Hepatic stellate cell (primary cell): ENCODE measurements at regions not wholly inside any gene's neighbourhood (a gene's known extent, or its start where the extent isn't known, plus 50 kb on each side); places are given as distances from the start of the nearest gene placed in this dataset.

Experiments used
- DNase-seq: peaks from one replicate; pipeline ENCODE4 v3.0.0; 2011; ENCODE audit warnings: low spot score

- DNase-seq, result no peak
Observed at GRCh38 chr3:18774319-18775088, 349.4 kb upstream of the SATB1 start.

- no peak for DNase-seq
Observed at GRCh38 chr3:18772699-18773305, 347.7 kb upstream of the SATB1 start.

- DNase-seq, result no peak
Observed at GRCh38 chr3:18771931-18772330, 346.8 kb upstream of the SATB1 start.

GRCh38 chr3:18770800-18771199 is 345.7 kb upstream of the SATB1 start:
- DNase-seq, result no peak

GRCh38 chr3:18767756-18768303 is 342.7 kb upstream of the SATB1 start:
- DNase-seq, result no peak

DNA sequence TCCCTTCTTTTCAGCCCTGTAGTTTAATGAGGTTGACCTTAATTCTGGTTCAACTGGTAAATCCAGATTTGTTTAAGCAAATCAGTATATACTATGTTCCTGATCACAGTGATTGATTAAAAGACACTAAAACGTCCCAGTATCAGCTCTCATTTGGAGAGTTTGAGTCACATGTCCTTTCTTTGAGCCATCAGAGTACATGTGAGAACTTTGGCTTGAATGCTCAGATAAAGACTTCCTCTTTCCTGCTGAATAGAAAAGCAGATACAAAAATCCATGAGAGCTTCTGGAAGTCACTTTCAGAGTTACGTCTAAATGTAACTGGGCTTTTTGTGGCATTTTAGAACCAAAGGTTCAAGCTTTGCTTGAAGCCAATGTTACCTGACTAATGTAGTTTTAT is 341.8 kb upstream of the SATB1 start:
- no peak for DNase-seq

GRCh38 chr3:18765662-18766061 is 340.5 kb upstream of the SATB1 start:
- DNase-seq, result no peak

DNA sequence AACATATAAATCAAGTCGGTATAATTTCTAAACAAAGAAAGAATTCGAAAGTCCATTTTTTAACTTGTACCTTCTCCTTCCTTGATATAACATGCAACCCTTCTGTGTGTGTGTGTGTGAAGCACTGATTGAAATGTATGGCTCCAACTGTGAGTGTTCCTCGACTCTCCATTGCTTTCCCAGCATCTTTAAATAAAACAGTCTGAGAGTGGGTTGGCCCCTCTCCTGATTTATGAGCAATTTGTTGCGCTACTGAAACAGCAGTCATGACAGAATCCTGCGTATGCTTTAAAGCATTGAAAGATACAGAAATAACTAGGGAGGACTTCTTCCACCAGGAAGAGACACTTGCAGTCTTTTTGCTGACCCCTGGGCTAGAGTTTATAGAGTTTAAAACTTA is 340.0 kb upstream of the SATB1 start:
- DNase-seq, result no peak

- no peak for DNase-seq
Observed at GRCh38 chr3:18761530-18761929, 336.4 kb upstream of the SATB1 start.

GRCh38 chr3:18758047-18758704 is 333.0 kb upstream of the SATB1 start:
- no peak for DNase-seq

- no peak for DNase-seq
Observed at GRCh38 chr3:18757476-18757875, 332.3 kb upstream of the SATB1 start.

GRCh38 chr3:18752273-18752934 is 327.3 kb upstream of the SATB1 start:
- no peak for DNase-seq

- DNase-seq, result no peak
Observed at GRCh38 chr3:18751514-18751913, 326.4 kb upstream of the SATB1 start.

- DNase-seq, result no peak
Observed at GRCh38 chr3:18747383-18747782, 322.2 kb upstream of the SATB1 start.

GRCh38 chr3:18745472-18745871 is 320.3 kb upstream of the SATB1 start:
- DNase-seq, result no peak

GRCh38 chr3:18744472-18744871 is 319.3 kb upstream of the SATB1 start:
- no peak for DNase-seq

DNA sequence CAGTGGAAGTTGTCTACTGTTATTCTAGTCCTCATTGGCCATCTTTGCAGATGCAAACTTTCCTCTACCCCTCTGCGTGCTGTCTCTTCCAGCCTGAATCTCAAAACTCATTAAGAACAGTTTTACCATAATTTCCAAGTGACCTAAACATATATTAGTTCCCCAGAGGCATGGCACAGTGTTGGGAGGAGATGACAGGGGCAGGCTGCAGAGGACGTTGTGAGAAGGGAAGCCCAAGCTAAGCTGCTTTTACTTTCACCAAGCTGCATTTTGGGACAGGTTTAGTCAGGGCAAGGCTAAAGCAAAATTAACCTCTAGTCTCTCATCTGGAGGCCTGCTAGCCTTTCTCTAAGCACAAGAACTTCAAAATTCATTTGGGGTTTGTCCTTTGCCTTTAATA is 318.6 kb upstream of the SATB1 start:
- no peak for DNase-seq

- DNase-seq, result no peak
Observed at GRCh38 chr3:18740631-18741583, 315.8 kb upstream of the SATB1 start.

DNA sequence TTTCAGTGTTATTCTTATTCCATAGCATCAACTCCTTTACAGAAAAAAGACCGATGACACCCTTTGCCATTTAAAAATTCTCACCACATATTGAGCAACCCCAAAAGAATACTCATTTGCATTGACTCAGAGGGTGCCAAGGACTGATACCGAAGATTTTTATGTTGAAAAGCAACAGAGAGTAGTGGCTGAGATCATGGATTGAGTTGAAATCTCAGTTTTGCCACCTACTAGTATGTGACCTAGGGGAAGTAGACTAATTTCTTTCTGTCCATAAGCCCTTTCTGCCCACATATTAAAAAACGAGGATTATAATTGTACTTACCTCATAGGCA is 313.9 kb upstream of the SATB1 start:
- DNase-seq, result no peak

DNA sequence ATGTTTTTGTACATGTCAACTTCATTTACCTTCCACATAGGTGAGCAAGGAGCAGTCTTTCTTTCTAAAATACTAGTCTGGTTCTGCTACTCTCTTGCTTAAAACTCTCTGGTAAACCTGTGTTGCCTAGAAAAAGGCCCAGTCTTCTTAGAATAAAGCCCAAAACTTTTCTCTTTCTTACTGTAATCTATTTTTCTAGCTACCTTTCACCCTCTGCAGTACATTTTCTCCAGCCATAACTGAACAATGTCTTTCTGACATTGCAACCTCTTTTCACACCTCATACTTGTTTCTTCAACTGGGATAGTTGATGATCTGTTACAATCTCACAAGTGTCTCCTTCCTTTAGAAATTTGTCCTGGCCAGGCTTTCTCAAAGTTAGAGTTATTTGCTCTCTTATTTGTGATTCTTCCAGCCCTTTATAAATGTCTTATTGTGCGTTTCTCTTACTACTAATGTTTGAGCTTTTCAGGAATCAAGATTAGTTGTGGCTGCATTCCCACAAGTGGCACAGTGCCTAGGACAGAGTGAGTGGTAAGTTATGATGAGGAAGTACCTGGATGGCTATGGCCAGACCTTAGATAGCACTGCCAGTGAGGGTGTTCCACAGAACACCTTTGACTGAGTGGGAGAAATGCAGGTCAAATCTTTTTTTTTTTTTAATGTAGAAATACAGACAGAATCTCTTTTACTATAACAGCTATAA is 313.4 kb upstream of the SATB1 start:
- DNase-seq, result no peak

- DNase-seq, result no peak
Observed at GRCh38 chr3:18735005-18735404, 309.9 kb upstream of the SATB1 start.
